Tibial artery (tissue), 4 donors: ENCODE measurements at regions not wholly inside any gene's neighbourhood (a gene's known extent, or its start where the extent isn't known, plus 50 kb on each side); places are given as distances from the start of the nearest gene placed in this dataset.

ENCODE experiments used
- DNase-seq, 2 donors: peaks; one replicate each; pipeline ENCODE4 v3.0.0-alpha.2; 2019
- H3K27ac ChIP-seq, 2 donors: fragments of 200-600 bp; sonication (generic) in 1 of 2; 1 replicate in 1 of 2; 2 replicates in 1 of 2; pipeline ENCODE4 v1.5.1; 2018 to 2019; ENCODE audit warnings: mild to moderate bottlenecking in 1 of 2
- H3K27me3 ChIP-seq, 2 donors: fragments of 200-600 bp; sonication (generic) in 1 of 2; one replicate each; pipeline versions ENCODE4 v1.5.1 to v1.6.0; 2016 to 2019
- H3K36me3 ChIP-seq, 3 donors: fragments of 200-600 bp; sonication (generic) in 2 of 3; one replicate each; pipeline ENCODE4 v1.5.1; 2016 to 2019; ENCODE audit warnings: mild to moderate bottlenecking in 2 of 3
- H3K4me1 ChIP-seq, 4 donors: fragments of 200-600 bp; sonication (generic) in 2 of 4; 1 replicate in 3 of 4; 2 replicates in 1 of 4; pipeline ENCODE4 v1.5.1; 2016 to 2019
- H3K4me3 ChIP-seq, 2 donors: fragments of 200-600 bp; sonication (generic) in 1 of 2; 1 replicate in 1 of 2; 2 replicates in 1 of 2; pipeline ENCODE4 v1.5.1; 2018 to 2019; ENCODE audit warnings: mild to moderate bottlenecking in 2 of 2
- H3K9me3 ChIP-seq, 3 donors: fragments of 200-600 bp; sonication (generic) in 1 of 3; one replicate each; pipeline ENCODE4 v1.5.1; 2016 to 2019
- CTCF ChIP-seq, 2 experiments: fragments of 200-600 bp in 1 of 2; fragments of 450-650 bp in 1 of 2; IDR thresholded peaks; one replicate each; pipeline ENCODE4 v1.5.1; 2017 to 2019; ENCODE audit warnings: antibody characterized with exemption in 2 of 2, mild to moderate bottlenecking in 1 of 2, moderate library complexity in 1 of 2
- intact Hi-C: fragments of 100-400 bp; cut with DNase I; formaldehyde crosslinking; loops from one replicate; pipeline ENCODE4 v1.15.0; 2023; ENCODE audit warnings: low total_unique reads

GRCh38 chr6:102520966-102521365 lies 1127.5 kb downstream of the GRIK2 start:
- Histone ChIP-seq H3K4me1 (no peaks in the 10 kb centered on the region), H3K27ac (no peak overlapping the region), H3K9me3 (no peaks in the 10 kb centered on the region), H3K36me3 (no peaks in the 10 kb centered on the region), H3K4me3 (no peak overlapping the region), H3K27me3 (no peaks in the 10 kb centered on the region)
- no peak for TF ChIP-seq CTCF (IDR thresholded peaks at IDR 0.05)
- intact Hi-C loops, result no loop called here
- no peak for DNase-seq

GRCh38 chr6:102517506-102517905 lies 1124.0 kb downstream of the GRIK2 start:
- no peaks in the 10 kb centered on the region for H3K9me3 ChIP-seq
- TF ChIP-seq CTCF (IDR thresholded peaks at IDR 0.05), result no peak
- no peak overlapping the region for H3K4me3 ChIP-seq
- H3K27ac ChIP-seq, result no peak overlapping the region
- no peaks in the 10 kb centered on the region for H3K27me3 ChIP-seq
- no peak for DNase-seq
- intact Hi-C loops, result no loop called here
- no peaks in the 10 kb centered on the region for H3K36me3 ChIP-seq
- no peaks in the 10 kb centered on the region for H3K4me1 ChIP-seq

- DNase-seq, result no peak
- H3K4me3 ChIP-seq, result no peak overlapping the region
- H3K27ac ChIP-seq, result no peak overlapping the region
- TF ChIP-seq CTCF (IDR thresholded peaks at IDR 0.05), result no peak
- H3K9me3 ChIP-seq, result peaks cover 0 to 8% (median 0%) of the 10 kb centered on the region in 3 donors
- H3K4me1 ChIP-seq, result no peaks in the 10 kb centered on the region
- intact Hi-C loops, result no loop called here
- H3K36me3 ChIP-seq, result no peaks in the 10 kb centered on the region
- no peaks in the 10 kb centered on the region for H3K27me3 ChIP-seq
These were observed 1108.1 kb downstream of the GRIK2 start for GRCh38 chr6:102501615-102502014.

- H3K27me3 ChIP-seq, result no peaks in the 10 kb centered on the region
- intact Hi-C loops, result no loop called here
- TF ChIP-seq CTCF (IDR thresholded peaks at IDR 0.05), result no peak
- no peak for DNase-seq
- no peaks in the 10 kb centered on the region for H3K36me3 ChIP-seq
- no peaks in the 10 kb centered on the region for H3K4me1 ChIP-seq
- no peak overlapping the region for H3K4me3 ChIP-seq
- no peaks in the 10 kb centered on the region for H3K9me3 ChIP-seq
- no peak overlapping the region for H3K27ac ChIP-seq
These were observed 1101.3 kb downstream of the GRIK2 start for GRCh38 chr6:102494808-102495207.

- Histone ChIP-seq H3K4me3 (no peak overlapping the region), H3K9me3 (no peaks in the 10 kb centered on the region), H3K27ac (no peak overlapping the region), H3K27me3 (no peaks in the 10 kb centered on the region), H3K36me3 (no peaks in the 10 kb centered on the region), H3K4me1 (no peaks in the 10 kb centered on the region)
- intact Hi-C loops, result no loop called here
- TF ChIP-seq CTCF (IDR thresholded peaks at IDR 0.05), result no peak
- DNase-seq, result no peak
These were observed 1100.0 kb downstream of the GRIK2 start for GRCh38 chr6:102493485-102493884.

GRCh38 chr6:102488729-102489128 lies 1095.2 kb downstream of the GRIK2 start:
- DNase-seq, result no peak
- no peak overlapping the region for H3K27ac ChIP-seq
- no peaks in the 10 kb centered on the region for H3K27me3 ChIP-seq
- no peaks in the 10 kb centered on the region for H3K4me1 ChIP-seq
- H3K9me3 ChIP-seq, result no peaks in the 10 kb centered on the region
- H3K4me3 ChIP-seq, result no peak overlapping the region
- intact Hi-C loops, result no loop called here
- no peak for TF ChIP-seq CTCF (IDR thresholded peaks at IDR 0.05)
- H3K36me3 ChIP-seq, result no peaks in the 10 kb centered on the region
